ENCODE measurements at regions not wholly inside any gene's neighbourhood (a gene's known extent, or its start where the extent isn't known, plus 50 kb on each side); places are given as distances from the start of the nearest gene placed in this dataset.

DNA sequence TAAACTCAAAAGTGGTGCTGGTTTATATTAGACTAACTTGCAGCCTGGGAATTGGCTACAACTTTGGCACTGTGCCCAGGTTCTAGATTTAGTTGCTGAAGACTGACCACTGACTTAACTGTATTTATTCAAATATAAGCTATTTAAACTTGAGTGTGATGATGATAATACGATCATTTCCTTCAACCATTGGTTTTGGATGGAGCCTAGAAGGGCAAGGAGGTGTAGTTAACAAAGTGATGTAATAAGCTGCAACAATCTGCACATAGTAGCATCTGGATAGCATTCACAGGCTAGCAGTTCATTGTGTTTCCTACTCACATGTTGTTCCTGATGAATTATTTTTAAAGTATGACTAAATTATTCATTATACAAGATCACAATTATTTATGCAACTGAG, 55.2 kb upstream of the DACH1 start:
- DNase-seq (ENCODE audit: insufficient read length) (no peak), FAIRE-seq (no peak)
- TF ChIP-seq POLR2AphosphoS5 (IDR thresholded peaks at IDR 0.05; ENCODE audit: low read depth, low read length) = no peak
